OCI-LY3 (cell line): ENCODE measurements at regions not wholly inside any gene's neighbourhood (a gene's known extent, or its start where the extent isn't known, plus 50 kb on each side); places are given as distances from the start of the nearest gene placed in this dataset.
"Not testable (repeated sequence)": the region's sequence is repeated elsewhere in the genome, so short reads cannot be mapped to it uniquely, and the experiment has no call there.

Experiments
- H2AFZ ChIP-seq: fragments of 200-600, 300-600 bp; shearing (Covaris generic); 2 replicates; pipeline ENCODE4 v1.6.0; 2014; ENCODE audit warnings: antibody characterized with exemption, low read depth, low read length
- H3K27ac ChIP-seq: fragments of 200-600, 300-600 bp; sonication (generic); 2 replicates; pipeline ENCODE4 v1.5.1; 2014; ENCODE audit warnings: mild to moderate bottlenecking, low read length, moderate library complexity, mixed read lengths
- H3K27me3 ChIP-seq: fragments of 200-600, 300-600 bp; sonication (generic); 2 replicates; pipeline ENCODE4 v1.6.1; 2014; ENCODE audit warnings: low read depth, low read length, mixed read lengths
- H3K36me3 ChIP-seq: fragments of 200-600, 300-600 bp; sonication (generic); replicated peaks from 2 replicates; pipeline ENCODE3; 2014; ENCODE audit warnings: low read depth, low read length, mixed read lengths
- H3K4me1 ChIP-seq: fragments of 300-600, 200-600 bp; sonication (generic); 2 replicates; pipeline ENCODE4 v1.6.1; 2014; ENCODE audit warnings: low read length, mixed read lengths
- H3K4me2 ChIP-seq: fragments of 200-600, 300-600 bp; sonication (generic); 2 replicates; pipeline ENCODE4 v1.6.1; 2014; ENCODE audit warnings: low read length, mixed read lengths
- H3K4me3 ChIP-seq: fragments of 300-600, 200-600 bp; sonication (generic); 2 replicates; pipeline ENCODE4 v1.5.1; 2014; ENCODE audit warnings: antibody characterized with exemption, mild to moderate bottlenecking, low read length, moderate library complexity
- H3K79me2 ChIP-seq: fragments of 300-600, 200-600 bp; shearing (Covaris generic); 2 replicates; pipeline ENCODE4 v1.6.1; 2014; ENCODE audit warnings: mild to moderate bottlenecking, low read length, mixed read lengths
- H3K9ac ChIP-seq: fragments of 300-600, 200-600 bp; shearing (Covaris generic); 2 replicates; pipeline ENCODE4 v1.6.0; 2014; ENCODE audit warnings: mild to moderate bottlenecking, low read length, moderate library complexity
- H3K9me3 ChIP-seq: fragments of 200-600, 300-600 bp; shearing (Covaris generic); 2 replicates; pipeline ENCODE4 v1.6.1; 2014; ENCODE audit warnings: low read length, mixed read lengths; ENCODE audit not compliant: insufficient read depth
- H4K20me1 ChIP-seq: fragments of 200-600, 300-600 bp; sonication (generic); 2 replicates; pipeline ENCODE4 v1.6.1; 2016; ENCODE audit warnings: low read length, mixed read lengths; ENCODE audit not compliant: insufficient read depth
- CTCF ChIP-seq: fragments of 200-600, 300-600 bp; sonication (generic); IDR thresholded peaks from 2 replicates; pipeline ENCODE4 v1.5.1; 2014; ENCODE audit warnings: antibody characterized with exemption, low read length, low read depth
- EZH2phosphoT487 ChIP-seq: fragments of 200-600 bp; shearing (Covaris generic); IDR thresholded peaks from 2 replicates; pipeline ENCODE4 v1.6.1; 2018; ENCODE audit warnings: antibody characterized with exemption, mixed run types, low read depth

GRCh38 chr11:45737056-45737455, 67.9 kb upstream of the SLC35C1 start:
- H3K4me1 ChIP-seq: no peaks in the 10 kb centered on the region
- H4K20me1 ChIP-seq: no peaks in the 10 kb centered on the region
- no peak overlapping the region for H2AFZ ChIP-seq
- H3K27ac ChIP-seq: no peak overlapping the region
- no peak overlapping the region for H3K4me3 ChIP-seq
- H3K9me3 ChIP-seq: no peaks in the 10 kb centered on the region
- no peak for TF ChIP-seq CTCF
- no peak for TF ChIP-seq EZH2phosphoT487
- no peak overlapping the region for H3K9ac ChIP-seq
- no peaks in the 10 kb centered on the region for H3K79me2 ChIP-seq
- no peaks in the 10 kb centered on the region for H3K36me3 ChIP-seq
- H3K4me2 ChIP-seq: no peak overlapping the region
- 0 out of 2 replicates have a peak, but pooled peaks cover 5% of the 10 kb centered on the region for H3K27me3 ChIP-seq

- no peak overlapping the region for H3K4me2 ChIP-seq
- H3K4me1 ChIP-seq: no peaks in the 10 kb centered on the region
These were observed 68.5 kb upstream of the SLC35C1 start for GRCh38 chr11:45736424-45736823.

DNA sequence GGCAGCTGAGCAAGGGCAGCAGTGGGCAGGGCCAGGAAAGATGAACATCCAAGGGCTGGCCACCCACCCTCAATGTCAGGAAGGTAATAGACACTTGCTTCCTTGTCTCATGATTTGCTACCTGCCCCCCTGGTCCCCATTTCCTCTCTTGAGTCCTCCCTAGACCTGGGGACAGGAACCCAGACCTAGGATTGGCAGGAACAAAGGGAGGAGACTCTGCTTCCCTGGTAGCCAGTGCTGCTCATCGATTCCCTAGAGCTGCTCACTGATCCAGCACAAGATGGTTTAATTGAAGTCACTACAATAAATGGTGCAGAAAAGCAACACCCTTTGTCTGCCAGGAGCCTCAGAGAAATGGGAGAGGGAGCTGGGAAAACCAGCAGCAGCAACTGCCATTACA, 67.8 kb upstream of the CHST1 start:
- Histone ChIP-seq H3K27ac (no peak overlapping the region), H3K4me3 (no peak overlapping the region), H3K9ac (no peak overlapping the region), H3K36me3 (no peaks in the 10 kb centered on the region), H3K27me3 (no peaks in the 10 kb centered on the region), H3K4me1 (no peaks in the 10 kb centered on the region), H2AFZ (no peak overlapping the region), H4K20me1 (no peaks in the 10 kb centered on the region), H3K79me2 (no peaks in the 10 kb centered on the region), H3K9me3 (no peaks in the 10 kb centered on the region), H3K4me2 (no peak overlapping the region)
- TF ChIP-seq EZH2phosphoT487 (no peak), CTCF (no peak)

More at GRCh38 chr11:45736424-45736823, 68.5 kb upstream of the SLC35C1 start:
- 0 out of 2 replicates have a peak, but pooled peaks cover 5% of the 10 kb centered on the region for H3K27me3 ChIP-seq
- no peak overlapping the region for H3K4me3 ChIP-seq
- H3K9me3 ChIP-seq: no peaks in the 10 kb centered on the region
- H4K20me1 ChIP-seq: no peaks in the 10 kb centered on the region
- no peak for TF ChIP-seq CTCF
- H3K9ac ChIP-seq: no peak overlapping the region
- H2AFZ ChIP-seq: no peak overlapping the region
- no peak overlapping the region for H3K27ac ChIP-seq
- no peaks in the 10 kb centered on the region for H3K79me2 ChIP-seq
- H3K36me3 ChIP-seq: no peaks in the 10 kb centered on the region

DNA sequence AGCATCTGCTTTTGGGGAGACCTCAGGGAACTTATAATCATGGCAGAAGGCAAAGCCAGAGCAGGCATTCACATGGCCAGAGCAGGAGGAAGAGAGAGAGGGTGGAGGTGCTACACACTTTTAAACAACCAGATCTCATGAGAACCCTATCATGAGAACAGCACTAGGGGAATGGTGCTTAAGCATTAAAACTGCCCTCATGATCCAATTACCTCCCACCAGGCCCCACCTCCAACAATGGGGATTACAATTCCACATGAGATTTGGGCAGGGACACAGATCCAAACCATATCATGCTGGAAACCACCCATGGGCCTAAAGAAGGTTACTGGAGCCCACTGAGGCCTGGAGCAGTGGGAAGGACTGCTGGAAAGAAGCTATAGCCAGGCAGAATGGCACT, 66.9 kb upstream of the CHST1 start:
- Histone ChIP-seq H4K20me1 (no peaks in the 10 kb centered on the region), H3K79me2 (no peaks in the 10 kb centered on the region), H3K4me3 (no peak overlapping the region), H3K4me2 (no peak overlapping the region), H3K9ac (no peak overlapping the region), H3K4me1 (no peaks in the 10 kb centered on the region), H3K36me3 (no peaks in the 10 kb centered on the region), H3K9me3 (no peaks in the 10 kb centered on the region), H2AFZ (no peak overlapping the region), H3K27me3 (no peaks in the 10 kb centered on the region), H3K27ac (no peak overlapping the region)
- TF ChIP-seq CTCF: no peak
- no peak for TF ChIP-seq EZH2phosphoT487

DNA sequence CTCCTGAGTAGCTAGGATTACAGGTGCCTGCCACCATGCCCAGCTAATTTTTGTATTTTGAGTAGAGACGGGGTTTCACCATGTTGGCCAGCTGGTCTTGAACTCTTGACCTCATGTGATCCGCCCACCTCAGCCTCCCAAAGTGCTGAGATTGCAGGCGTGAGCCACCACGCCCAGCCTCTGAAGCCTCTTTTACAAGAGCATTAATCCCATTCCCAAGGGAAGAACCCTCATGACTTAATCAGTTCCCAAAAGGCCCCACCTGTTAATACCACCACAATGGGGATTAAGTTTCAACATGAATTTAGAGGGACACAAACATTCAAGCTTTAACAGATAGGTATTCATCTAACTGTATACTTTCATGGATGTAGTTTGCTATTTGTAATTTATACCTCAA, 65.7 kb upstream of the CHST1 start:
- not testable (repeated sequence) for H3K4me3 ChIP-seq, H3K4me1 ChIP-seq, H3K9ac ChIP-seq, H4K20me1 ChIP-seq, H3K9me3 ChIP-seq, H3K27me3 ChIP-seq, H3K79me2 ChIP-seq, H3K4me2 ChIP-seq, H3K36me3 ChIP-seq, H2AFZ ChIP-seq, H3K27ac ChIP-seq
